Astrocyte of the cerebellum (primary cell): ENCODE measurements at regions not wholly inside any gene's neighbourhood (a gene's known extent, or its start where the extent isn't known, plus 50 kb on each side); places are given as distances from the start of the nearest gene placed in this dataset.

Source experiments
- DNase-seq: peaks from one replicate; pipeline ENCODE4 v3.0.0-alpha.2; 2011; ENCODE audit warnings: low read depth
- H3K4me3 ChIP-seq: 2 replicates; pipeline ENCODE4 v1.5.1; 2011; ENCODE audit warnings: mild to moderate bottlenecking, low read depth, low read length, moderate library complexity
- in situ Hi-C: cut with HindIII; loops from 2 replicates; pipeline ENCODE4 v1.10.0; 2017; ENCODE audit warnings: low sequenced_read_pairs
- TF ChIP-seq, protein P1 (sequence below): IDR thresholded peaks from 2 replicates; pipeline ENCODE4 v1.5.1; 2012; ENCODE audit warnings: low read length, low read depth, moderate library complexity, mild to moderate bottlenecking; ENCODE audit errors: missing control alignments

GRCh38 chr10:31187607-31188210, 131.3 kb upstream of the ZEB1 start:
- TF ChIP-seq, protein P1, sequence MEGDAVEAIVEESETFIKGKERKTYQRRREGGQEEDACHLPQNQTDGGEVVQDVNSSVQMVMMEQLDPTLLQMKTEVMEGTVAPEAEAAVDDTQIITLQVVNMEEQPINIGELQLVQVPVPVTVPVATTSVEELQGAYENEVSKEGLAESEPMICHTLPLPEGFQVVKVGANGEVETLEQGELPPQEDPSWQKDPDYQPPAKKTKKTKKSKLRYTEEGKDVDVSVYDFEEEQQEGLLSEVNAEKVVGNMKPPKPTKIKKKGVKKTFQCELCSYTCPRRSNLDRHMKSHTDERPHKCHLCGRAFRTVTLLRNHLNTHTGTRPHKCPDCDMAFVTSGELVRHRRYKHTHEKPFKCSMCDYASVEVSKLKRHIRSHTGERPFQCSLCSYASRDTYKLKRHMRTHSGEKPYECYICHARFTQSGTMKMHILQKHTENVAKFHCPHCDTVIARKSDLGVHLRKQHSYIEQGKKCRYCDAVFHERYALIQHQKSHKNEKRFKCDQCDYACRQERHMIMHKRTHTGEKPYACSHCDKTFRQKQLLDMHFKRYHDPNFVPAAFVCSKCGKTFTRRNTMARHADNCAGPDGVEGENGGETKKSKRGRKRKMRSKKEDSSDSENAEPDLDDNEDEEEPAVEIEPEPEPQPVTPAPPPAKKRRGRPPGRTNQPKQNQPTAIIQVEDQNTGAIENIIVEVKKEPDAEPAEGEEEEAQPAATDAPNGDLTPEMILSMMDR, result no peak
- H3K4me3 ChIP-seq, result no peak overlapping the region
- in situ Hi-C loops, result no loop called here
- no peak for DNase-seq

- H3K4me3 ChIP-seq, result no peak overlapping the region
- DNase-seq, result no peak
- in situ Hi-C loops, result no loop called here
- TF ChIP-seq, protein P1, result no peak
These were observed 130.1 kb upstream of the ZEB1 start for GRCh38 chr10:31188792-31189406.

DNA sequence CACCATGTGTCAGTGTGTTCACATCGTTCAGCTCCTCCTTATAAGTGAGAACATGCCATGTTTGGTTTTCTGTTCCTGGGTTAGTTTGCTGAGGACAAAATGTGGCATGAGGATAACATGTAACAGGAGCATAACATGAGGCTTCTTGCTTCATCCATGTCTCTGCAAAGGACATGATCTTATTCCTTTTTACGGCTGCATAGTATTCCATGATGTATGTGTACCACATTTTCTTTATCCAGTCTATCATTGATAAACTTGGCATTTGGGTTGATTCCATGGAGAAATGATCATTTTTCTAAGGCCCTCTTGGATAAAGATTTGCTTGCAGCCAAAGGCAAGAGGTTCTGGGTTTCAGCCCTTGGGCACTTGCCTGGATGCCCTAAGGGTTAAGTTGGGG, 128.5 kb upstream of the ZEB1 start:
- TF ChIP-seq, protein P1, result no peak
- in situ Hi-C loops, result no loop called here
- no peak for DNase-seq
- H3K4me3 ChIP-seq, result no peak overlapping the region

DNA sequence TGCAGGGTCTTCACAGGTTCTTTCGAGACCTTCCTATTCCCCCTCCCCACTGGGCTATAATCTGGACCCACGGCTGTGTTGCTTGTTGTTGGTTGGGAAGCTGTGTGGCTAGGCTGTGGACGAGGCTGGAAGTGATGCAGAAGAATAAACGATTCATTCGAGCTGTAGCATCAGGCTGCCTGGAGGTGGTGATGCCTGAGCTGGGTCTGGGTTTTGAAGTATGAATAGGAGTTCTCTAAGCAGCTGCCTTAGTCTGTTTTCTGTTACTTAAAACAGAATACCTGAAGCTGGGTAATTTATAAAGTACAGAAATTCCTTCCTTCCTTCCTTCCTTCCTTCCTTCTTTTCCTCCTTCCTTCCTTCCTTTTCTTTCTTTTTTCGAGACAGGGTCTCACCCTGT, 126.5 kb upstream of the ZEB1 start:
- in situ Hi-C loops, result no loop called here
- TF ChIP-seq, protein P1, result no peak
- no peak for DNase-seq
- H3K4me3 ChIP-seq, result no peak overlapping the region

DNA sequence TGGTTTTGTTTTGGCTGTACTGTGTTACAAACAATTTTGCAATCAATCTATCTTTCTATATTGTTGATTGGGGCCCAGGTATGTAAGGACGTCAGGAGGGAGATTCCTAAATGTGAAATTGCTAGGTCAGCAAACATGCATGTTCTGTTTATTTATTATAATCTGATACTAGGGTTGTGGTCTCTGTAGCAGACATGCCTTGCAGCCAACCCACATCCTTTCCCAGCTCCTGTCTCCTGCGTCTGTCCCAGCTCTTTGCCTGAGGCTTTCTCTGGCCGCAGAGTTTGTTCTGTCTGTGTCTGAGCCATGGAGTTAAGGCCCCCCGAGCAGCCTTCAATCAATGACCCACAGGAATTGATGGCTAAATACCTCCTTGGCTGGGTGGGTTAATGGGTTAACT, 124.0 kb upstream of the ZEB1 start:
- H3K4me3 ChIP-seq, result no peak overlapping the region
- in situ Hi-C loops, result no loop called here
- TF ChIP-seq, protein P1, result no peak
- peak; percentile 12 for DNase-seq

GRCh38 chr10:31197886-31198285, 121.1 kb upstream of the ZEB1 start:
- no peak overlapping the region for H3K4me3 ChIP-seq
- no peak for DNase-seq
- in situ Hi-C loops, result no loop called here
- TF ChIP-seq, protein P1, result no peak
